Neural progenitor cell (in vitro differentiated cells): ENCODE measurements at regions not wholly inside any gene's neighbourhood (a gene's known extent, or its start where the extent isn't known, plus 50 kb on each side); places are given as distances from the start of the nearest gene placed in this dataset.

Experiments
- EZH2 ChIP-seq: fragments of 200-600 bp; sonication (generic); IDR thresholded peaks from 2 replicates; pipeline ENCODE4 v1.6.1; 2017; ENCODE audit warnings: antibody characterized with exemption, mild to moderate bottlenecking, moderate library complexity
- TF ChIP-seq, protein P1 (sequence below): fragments of 200-600 bp; sonication (generic); IDR thresholded peaks from 2 replicates; pipeline ENCODE4 v1.5.1; 2017; ENCODE audit warnings: antibody characterized with exemption, mild to moderate bottlenecking

DNA sequence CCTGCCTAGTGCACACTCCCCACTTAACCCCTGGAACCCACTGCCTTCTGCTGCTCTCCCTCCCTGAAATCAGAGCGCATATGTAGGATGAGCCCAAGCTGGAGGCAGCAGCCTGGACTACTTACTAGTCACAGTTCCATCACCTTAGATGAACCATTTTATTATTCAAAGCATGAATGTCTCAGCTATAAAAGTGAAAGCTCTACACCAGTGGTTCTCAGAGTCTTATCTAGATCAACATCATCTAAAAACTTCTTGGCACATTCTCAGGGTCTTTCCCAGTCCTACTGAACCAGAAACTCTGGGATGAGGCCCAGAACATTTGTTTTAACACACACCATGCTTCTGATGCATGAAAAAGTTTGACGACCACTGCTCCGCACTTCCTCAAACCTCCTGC lies 100.3 kb upstream of the ANK3 start:
- TF ChIP-seq, protein P1, sequence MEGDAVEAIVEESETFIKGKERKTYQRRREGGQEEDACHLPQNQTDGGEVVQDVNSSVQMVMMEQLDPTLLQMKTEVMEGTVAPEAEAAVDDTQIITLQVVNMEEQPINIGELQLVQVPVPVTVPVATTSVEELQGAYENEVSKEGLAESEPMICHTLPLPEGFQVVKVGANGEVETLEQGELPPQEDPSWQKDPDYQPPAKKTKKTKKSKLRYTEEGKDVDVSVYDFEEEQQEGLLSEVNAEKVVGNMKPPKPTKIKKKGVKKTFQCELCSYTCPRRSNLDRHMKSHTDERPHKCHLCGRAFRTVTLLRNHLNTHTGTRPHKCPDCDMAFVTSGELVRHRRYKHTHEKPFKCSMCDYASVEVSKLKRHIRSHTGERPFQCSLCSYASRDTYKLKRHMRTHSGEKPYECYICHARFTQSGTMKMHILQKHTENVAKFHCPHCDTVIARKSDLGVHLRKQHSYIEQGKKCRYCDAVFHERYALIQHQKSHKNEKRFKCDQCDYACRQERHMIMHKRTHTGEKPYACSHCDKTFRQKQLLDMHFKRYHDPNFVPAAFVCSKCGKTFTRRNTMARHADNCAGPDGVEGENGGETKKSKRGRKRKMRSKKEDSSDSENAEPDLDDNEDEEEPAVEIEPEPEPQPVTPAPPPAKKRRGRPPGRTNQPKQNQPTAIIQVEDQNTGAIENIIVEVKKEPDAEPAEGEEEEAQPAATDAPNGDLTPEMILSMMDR, result no peak
- no peak for TF ChIP-seq EZH2
